PFSK-1 (cell line): ENCODE measurements at regions not wholly inside any gene's neighbourhood (a gene's known extent, or its start where the extent isn't known, plus 50 kb on each side); places are given as distances from the start of the nearest gene placed in this dataset.

Experiments
- FOXP2 ChIP-seq: optimal IDR thresholded peaks from 2 replicates; pipeline ENCODE3; 2011; ENCODE audit warnings: borderline replicate concordance, control low read depth, inconsistent platforms; ENCODE audit not compliant: insufficient read depth; ENCODE audit errors: extremely low read length, extremely low read depth
- POLR2AphosphoS5 ChIP-seq: IDR thresholded peaks from 2 replicates; pipeline ENCODE4 v1.6.1; 2012; ENCODE audit warnings: low read depth, mild to moderate bottlenecking, control low read depth, low read length, moderate library complexity
- SIN3A ChIP-seq: IDR thresholded peaks from 2 replicates; pipeline ENCODE4 v1.6.1; 2012; ENCODE audit warnings: mild to moderate bottlenecking, low read length, moderate library complexity, borderline replicate concordance; ENCODE audit not compliant: insufficient read depth
- TAF1 ChIP-seq: IDR thresholded peaks from 2 replicates; pipeline ENCODE4 v1.6.1; 2012; ENCODE audit warnings: low read length, control low read depth, borderline replicate concordance; ENCODE audit not compliant: insufficient read depth
- TF ChIP-seq, protein P1 (sequence below), 2 experiments: IDR thresholded peaks; 2 replicates each; pipeline versions ENCODE4 v1.6.1 to v1.8.0; 2011 to 2012; ENCODE audit warnings: low read depth in 2 of 2, low read length in 2 of 2, control low read depth in 1 of 2, inconsistent platforms in 1 of 2, mild to moderate bottlenecking in 1 of 2, moderate library complexity in 1 of 2; ENCODE audit not compliant: insufficient read depth in 1 of 2

DNA sequence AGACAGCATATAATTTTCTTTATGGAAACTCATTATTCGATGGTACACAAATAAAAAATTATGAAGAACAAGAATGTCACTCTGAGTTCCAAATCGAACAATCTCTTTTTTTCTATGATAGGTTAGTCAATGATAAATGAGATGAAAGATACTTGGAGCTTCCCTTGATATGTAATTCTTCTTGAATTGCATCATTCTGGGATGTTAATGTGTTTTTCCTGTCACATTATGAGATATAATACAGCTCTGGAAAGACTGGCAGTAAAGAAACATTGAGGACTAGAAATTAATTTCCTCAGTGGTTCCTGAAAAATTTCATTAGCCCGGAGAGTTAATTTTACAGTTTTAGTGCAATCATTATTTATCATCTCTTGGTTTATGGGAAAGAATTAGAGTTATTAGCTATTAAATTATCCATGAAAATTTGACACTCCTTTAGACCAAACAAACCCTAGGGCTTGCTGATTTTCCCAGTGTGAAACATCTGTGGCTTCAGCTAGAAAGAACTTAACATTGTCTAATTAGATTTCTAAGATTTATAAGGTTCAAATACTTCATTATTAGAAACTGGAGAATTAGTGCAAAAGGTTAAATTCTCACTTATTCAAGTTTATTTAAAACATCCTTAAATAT lies 1546.6 kb upstream of the TENM3 start:
- TF ChIP-seq SIN3A, result no peak
- no peak for TF ChIP-seq POLR2AphosphoS5
- TF ChIP-seq FOXP2, result no peak
- TF ChIP-seq, protein P1, sequence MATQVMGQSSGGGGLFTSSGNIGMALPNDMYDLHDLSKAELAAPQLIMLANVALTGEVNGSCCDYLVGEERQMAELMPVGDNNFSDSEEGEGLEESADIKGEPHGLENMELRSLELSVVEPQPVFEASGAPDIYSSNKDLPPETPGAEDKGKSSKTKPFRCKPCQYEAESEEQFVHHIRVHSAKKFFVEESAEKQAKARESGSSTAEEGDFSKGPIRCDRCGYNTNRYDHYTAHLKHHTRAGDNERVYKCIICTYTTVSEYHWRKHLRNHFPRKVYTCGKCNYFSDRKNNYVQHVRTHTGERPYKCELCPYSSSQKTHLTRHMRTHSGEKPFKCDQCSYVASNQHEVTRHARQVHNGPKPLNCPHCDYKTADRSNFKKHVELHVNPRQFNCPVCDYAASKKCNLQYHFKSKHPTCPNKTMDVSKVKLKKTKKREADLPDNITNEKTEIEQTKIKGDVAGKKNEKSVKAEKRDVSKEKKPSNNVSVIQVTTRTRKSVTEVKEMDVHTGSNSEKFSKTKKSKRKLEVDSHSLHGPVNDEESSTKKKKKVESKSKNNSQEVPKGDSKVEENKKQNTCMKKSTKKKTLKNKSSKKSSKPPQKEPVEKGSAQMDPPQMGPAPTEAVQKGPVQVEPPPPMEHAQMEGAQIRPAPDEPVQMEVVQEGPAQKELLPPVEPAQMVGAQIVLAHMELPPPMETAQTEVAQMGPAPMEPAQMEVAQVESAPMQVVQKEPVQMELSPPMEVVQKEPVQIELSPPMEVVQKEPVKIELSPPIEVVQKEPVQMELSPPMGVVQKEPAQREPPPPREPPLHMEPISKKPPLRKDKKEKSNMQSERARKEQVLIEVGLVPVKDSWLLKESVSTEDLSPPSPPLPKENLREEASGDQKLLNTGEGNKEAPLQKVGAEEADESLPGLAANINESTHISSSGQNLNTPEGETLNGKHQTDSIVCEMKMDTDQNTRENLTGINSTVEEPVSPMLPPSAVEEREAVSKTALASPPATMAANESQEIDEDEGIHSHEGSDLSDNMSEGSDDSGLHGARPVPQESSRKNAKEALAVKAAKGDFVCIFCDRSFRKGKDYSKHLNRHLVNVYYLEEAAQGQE (IDR thresholded peaks at IDR 0.05; ENCODE audit: insufficient read depth in 1 of 2, low read depth in 2 of 2, low read length in 2 of 2), result no peak
- TF ChIP-seq TAF1, result no peak

DNA sequence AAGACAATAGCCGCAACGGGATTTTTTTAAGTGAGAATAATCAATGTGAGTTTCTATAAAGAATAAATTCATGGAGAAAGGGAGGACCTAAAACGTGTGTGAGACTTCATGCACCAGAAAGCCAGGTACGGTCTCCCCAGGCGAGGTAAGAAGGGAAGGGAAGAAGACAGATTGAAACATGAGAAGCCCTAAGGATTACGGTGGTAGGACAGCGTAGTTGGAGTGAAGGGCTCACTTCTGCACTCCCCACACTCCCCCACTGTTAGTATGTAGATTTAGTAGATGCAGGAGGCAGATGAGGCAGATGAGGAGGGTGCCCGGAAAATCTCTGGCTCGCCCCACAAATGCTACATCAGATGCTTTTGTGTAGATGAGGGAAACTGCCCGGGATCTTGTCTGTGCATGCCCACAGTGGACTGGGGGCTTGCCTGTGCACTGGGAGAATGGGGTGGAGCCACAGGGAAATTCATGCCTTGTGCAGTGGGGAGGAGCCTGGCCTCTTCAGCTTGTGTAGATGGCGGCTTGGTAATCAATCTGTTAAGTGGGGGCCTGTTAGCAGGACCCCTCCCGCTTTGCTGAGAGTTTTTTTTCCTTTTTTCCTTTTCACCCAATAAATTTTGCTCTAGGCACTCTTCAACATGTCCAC lies 1544.5 kb upstream of the TENM3 start:
- TF ChIP-seq FOXP2 (no peak), TAF1 (no peak), POLR2AphosphoS5 (no peak), SIN3A (no peak)
- TF ChIP-seq, protein P1 (IDR thresholded peaks at IDR 0.05; ENCODE audit: insufficient read depth in 1 of 2, low read depth in 2 of 2, low read length in 2 of 2), result no peak

DNA sequence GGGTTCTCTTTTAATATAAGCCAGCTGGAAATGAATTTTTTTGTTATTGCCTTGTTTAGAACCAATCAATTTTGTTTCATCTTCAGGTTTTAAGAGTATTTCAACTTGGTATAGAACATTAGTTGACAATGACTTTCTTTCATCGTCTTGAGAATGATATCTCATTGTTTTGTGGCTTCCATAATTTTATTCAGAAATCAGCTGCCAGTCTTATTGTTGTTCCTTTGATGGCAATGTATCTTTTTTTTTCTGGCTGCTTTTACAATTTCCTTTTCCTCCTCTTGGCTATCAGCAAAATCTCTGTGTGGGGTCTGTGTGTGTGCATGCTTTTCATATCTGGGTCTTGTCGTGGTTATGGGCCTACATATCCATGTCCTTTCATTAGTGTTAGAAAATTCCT lies 1536.4 kb upstream of the TENM3 start:
- TF ChIP-seq, protein P1 (IDR thresholded peaks at IDR 0.05; ENCODE audit: insufficient read depth in 1 of 2, low read depth in 2 of 2, low read length in 2 of 2), result no peak
- TF ChIP-seq TAF1 (no peak), FOXP2 (no peak), SIN3A (no peak), POLR2AphosphoS5 (no peak)

DNA sequence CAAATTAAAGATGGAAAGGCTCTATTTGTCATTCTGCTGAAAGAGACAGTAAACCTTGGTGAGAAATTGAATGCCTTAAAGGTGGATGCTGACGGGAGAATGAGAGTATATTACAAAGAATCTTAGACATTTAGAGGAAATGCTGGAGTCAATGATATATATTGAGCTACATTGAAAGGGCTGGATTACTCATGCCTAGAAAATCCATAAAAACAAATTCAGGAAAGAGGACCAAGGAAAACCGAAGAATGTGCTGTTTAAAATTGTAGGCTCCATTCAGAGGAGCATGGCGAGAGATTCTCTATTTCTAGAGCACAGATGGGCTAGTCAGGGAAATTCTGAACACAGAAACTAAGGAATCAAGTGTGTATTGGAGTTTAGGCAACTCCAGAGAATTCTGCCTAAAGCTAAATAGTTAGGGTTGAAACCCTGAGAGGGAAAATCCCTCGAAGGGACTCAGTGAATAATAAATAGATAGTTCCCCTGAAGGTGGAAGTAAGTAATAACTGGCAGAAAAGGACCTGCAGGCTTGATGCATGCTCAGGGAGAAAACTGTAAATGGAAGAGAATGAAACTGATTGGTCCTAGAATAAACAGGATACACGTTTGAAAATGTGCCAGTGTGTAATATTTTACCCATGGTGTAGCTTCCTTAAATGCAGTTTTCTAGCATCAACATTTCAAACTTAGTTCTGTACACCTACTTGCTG lies 1532.4 kb upstream of the TENM3 start:
- no peak for TF ChIP-seq SIN3A
- TF ChIP-seq TAF1, result no peak
- TF ChIP-seq FOXP2, result no peak
- no peak for TF ChIP-seq POLR2AphosphoS5
- TF ChIP-seq, protein P1 (IDR thresholded peaks at IDR 0.05; ENCODE audit: insufficient read depth in 1 of 2, low read depth in 2 of 2, low read length in 2 of 2), result no peak
